GM19463 (cell line): ENCODE measurements at regions not wholly inside any gene's neighbourhood (a gene's known extent, or its start where the extent isn't known, plus 50 kb on each side); places are given as distances from the start of the nearest gene placed in this dataset.
A peak's percentile ranks its signal among the peaks of the same experiment; 100 is the strongest.

Experiments used
- ATAC-seq: cut with Tn5 transposase; IDR thresholded peaks from one replicate; pipeline ENCODE4 v1.9.1; 2021; ENCODE audit warnings: mild to moderate bottlenecking, moderate library complexity; ENCODE audit not compliant: unreplicated experiment

DNA sequence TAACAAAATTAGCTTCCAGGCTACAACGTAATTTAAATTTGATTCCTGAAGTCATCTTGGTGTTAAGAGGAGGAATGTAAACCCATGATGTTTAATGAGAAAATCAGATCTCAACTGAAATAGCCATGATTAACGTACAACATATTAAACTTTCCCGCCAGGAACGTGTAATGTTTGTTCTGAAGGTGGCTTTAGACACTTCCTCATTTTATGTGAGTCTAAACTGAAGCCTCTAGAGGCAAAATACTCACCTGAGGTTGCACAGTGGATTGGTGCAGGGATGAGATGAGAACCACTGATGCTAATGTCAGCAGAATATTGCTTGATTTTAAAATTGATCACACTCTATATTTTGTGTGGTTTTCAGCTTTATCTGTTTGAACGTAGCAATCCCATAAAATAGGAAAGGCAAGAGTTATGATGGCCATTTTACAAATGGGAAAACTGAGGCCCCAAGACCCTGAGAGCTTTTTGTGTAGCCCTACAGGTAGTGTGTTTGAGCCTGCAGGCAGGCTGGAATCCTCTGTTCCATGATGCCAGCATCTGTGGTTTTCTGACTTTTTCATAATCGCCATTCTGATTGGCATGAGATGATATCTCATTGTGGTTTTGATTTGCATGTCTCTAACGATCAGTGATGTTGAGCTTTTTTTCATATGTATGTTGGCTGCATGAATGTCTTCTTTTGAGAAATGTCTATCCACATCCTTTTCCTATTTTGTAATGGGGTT is 243.7 kb upstream of the BMPER start:
- ATAC-seq: no peak

DNA sequence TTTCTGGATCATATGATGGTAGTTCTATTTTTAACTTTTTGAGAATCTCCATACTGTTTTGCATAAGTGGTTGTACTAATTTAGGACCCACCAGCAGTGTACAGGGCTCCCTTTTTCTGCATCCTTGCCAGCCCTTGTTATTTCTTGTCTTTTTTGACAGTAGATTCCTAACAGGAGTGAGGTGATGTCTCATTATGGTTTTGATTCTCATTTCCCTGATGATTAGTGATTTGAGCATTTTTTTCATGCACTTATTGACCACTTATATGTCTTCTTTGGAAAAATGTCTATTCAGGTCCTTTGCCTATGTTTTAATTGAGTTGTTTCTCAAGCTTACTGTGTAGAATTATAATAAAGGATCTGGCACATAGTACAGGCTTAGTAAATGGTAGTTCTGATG is 238.8 kb upstream of the BMPER start:
- no peak for ATAC-seq

DNA sequence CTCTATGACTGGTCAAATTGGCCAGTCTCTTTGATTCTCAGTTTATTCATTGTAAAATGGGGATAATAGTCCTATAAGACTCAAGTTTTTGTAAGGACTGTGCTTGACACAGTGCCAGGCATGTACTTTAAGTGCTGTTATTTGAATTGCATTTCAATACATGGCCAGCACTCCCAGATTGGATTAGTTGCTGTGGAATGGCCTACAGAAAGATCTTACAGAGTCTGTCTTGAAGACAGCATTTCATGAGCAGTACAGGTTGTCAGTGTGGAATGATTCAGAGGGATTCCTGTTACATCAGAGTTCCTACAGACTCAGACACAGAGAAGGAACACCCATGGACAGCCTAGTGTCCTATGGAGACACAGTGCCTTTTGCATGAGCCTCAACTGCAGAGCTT is 238.1 kb upstream of the BMPER start:
- no peak for ATAC-seq

DNA sequence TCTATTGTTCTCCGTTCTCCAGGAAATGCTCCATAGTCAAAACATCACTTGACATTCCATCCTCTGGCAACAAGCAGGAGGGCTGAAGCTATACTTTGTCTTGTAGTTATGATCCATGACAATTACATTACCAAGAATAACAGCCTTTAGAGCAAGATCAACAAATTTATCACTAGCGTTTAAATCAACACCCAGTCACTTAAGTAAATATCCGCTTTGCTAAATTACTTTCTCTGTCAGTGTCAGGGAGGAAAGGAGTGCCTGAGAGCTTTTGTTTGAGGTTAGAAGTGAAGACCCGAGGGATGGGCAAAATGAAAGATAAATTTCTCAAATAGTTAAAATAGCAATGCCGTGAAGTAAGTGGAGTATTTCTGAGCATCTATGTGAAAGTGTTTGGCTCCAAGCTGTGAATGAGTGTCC is 236.1 kb upstream of the BMPER start:
- no peak for ATAC-seq

DNA sequence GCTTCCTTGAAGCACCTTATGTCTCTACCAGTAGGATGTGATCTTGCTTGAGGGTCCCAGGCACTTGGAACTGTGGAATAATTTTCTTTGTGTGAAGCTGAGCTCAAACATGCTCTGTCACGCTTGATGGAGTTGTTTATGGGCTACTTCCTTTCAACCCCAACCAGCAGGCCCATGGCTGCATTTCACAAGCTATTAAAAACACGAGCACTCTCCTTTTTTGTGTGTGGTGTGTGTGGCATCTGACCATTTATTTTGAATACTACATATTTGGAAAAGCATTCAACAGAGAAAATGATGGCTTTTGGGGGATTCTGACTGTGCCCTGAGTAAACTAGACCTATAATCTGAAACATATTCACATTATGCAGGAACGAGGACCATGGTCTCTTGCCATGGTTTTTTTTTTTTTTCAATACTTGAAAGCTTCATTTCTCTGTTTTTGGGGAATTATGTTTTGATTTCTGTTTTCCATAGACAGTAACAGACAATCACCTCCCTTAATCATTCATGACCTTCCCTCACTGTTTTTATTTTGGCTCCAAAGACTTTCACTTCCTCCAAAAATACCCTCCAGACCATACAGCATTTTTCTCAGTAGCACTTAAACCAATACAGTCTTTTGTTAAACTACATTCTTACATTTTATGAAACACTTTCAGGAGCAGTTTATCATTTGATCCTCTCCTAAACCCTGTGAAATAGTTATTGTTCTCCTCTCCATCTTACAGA is 233.6 kb upstream of the BMPER start:
- ATAC-seq: peak; percentile 71

DNA sequence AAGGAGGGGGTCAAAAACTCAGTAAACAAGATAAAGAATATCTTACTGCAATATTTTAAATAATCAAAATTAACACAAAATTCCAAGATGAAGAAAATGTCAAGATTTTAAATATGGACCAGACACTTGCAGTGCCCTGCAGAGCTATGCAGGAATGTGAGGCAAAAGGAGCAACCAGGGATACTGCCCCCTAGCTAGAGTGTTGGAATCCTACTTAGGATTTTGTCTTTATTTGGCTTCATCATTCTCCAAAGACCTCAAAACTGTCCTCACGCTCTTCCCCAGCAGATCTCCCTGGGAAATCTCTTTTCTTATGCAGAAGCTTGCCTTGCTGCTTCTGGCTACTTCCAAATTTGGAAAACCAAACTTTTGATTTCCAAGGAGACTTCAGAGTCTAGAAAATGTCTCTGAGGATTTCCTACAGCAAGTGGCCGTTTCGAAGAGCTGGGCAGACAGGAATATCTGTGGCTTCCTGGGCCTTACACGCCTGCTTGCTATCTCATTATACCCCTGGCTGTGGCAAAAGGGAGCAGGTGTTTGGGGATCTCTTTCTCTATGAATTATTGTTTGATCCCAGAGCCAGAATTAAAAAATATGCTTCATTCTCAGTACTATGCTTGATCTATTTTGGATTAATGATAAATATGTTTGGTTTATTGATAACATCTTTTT is 232.2 kb upstream of the BMPER start:
- no peak for ATAC-seq

DNA sequence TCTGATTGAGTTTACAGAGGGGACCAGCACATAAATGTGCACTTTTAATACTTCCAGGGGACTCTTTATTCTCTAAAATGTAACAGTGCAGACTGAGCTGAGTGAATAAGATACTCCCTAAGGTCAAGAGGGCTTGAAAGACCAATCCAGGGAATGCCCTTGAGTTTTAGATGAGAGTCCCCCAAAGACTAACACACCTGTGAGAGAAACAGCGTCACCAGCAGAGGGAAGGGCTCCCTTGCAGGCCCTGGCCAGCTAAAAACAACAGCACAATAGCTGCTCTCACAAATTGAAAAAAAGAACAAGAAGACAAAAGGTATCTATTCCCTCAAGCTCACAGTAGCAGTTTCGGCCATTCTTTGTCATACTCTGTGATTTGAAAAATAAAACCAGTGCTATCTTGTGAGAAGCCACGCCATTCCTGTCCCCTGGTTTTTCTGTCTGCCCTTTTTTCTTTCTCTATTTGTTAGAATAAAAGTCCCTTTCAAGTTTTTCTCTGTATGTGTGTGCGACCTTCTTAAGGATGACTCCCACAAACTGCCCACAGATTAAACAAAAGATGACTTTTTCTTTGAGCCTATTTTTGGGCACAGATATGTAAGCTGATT is 230.4 kb upstream of the BMPER start:
- ATAC-seq: no peak

DNA sequence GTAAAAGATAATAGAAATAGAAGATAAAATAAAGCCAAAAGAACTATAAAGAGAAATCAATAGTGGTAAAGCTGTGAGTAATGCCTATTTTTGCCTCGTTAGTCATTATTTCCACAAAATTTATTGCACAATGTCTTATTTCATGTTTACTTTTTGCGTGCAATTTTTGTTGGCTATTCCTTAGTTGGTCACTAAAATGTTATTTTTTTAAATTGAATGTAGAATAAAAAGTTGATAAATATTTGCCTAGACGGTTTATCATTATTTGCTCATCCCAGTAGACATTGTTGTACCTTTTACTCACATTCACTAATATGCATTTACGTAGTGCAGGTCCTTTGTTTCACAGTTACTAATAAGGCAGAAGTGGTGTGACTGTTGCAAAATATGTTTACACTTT is 227.8 kb upstream of the BMPER start:
- no peak for ATAC-seq

DNA sequence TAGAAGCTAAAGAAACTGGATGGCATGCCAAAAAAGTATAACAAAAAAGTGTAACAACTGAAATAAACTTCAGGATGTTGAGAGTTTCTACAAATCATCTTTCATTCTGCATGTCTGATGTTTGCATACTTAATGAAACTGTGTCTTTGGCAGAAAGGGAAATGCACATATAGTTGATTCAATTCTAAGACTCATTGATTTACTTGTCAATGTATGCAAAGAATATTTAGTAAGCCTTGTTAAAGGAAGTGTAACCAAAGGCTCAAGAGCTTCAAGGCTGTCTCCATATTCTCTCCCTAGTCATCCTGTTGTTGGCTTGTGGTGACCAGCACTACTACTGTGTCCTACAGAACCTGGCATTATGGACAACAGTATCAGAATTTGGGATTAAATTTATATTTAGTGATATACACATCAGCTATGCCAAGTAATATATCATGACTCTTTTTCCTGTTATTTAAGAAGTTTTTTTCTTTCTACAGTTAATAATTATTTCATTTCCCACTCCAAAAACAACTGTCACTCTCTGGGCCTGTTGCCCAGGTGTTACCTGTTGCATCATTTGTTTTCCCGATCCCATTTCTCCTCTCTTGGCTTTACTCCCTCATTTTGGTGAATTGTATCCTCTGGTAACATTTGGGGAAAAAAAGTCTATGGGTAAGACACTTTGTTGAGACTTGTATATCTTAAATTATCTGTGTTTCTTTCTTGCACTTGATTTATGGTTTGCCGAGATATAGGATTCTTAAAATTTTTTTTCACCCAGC is 226.6 kb upstream of the BMPER start:
- no peak for ATAC-seq

DNA sequence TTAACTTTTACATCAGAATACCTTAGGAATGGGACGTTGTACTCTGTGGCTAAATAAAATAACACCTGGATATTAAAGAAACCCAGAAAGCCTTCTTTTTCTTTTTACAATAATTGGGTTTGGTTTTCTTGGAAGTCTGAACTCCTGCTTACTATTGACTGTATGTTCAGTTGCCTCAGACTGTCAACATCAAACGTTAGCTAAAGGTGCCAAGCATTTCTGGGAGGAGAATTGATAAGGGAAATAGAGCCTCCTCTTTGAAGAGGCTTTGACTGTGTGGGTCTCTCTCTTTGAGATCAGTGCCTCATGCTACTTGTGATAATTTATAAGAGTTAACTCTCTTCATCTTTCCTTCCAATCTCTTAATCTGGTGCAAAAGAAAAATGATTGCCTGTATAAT is 224.7 kb upstream of the BMPER start:
- no peak for ATAC-seq

DNA sequence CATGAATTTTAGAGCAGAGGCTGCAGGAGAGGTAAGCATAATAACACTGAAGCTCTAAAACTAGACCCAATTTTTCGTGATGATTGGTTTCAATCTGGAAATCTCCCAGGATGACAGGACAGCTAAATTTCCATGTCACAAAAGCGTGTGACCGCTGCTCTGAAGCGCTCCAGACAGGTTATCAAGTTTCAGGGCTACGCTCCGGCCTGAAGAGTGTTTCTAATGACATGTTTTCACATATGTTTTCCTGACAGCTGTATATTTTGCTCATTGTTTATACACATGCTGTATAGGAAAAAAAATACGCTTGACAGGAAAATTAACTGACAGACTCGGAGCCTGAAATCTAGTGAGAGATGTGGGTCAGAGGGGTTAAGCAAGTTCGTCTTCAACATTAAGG is 219.8 kb upstream of the BMPER start:
- no peak for ATAC-seq

DNA sequence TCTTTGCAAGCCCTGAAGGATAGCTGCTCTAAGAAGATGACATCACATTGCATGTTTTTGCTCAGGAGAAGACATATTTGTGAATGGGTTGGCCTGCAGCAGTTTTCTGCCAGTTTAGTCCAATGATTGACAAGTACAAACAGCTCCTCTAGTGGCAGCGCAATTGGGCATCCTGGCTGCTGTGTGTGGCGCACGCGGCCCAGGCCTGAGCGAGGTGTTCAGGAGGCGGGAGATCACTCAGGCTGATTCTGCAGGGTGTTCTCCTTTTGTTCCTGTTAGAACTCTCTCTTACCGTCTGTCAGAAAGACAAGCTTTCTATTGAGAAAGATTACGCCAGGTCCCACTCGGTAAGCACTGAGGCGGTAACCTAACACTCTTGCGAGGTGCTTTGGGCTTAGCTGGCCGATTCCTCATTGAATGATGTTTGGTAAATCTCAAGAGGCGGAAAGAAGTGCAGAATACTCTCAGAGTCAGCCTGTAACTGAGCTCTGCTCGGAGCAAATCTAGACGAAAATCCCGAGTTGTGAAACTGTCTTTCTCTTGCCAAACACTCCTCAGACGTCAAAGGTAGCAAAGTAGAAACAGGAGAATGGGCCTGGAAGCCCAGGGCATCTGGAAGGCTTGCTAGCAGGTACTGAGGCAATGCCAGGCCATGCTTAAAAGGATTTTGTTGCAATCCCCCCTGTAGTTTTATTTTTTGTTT is 219.2 kb upstream of the BMPER start:
- no peak for ATAC-seq

DNA sequence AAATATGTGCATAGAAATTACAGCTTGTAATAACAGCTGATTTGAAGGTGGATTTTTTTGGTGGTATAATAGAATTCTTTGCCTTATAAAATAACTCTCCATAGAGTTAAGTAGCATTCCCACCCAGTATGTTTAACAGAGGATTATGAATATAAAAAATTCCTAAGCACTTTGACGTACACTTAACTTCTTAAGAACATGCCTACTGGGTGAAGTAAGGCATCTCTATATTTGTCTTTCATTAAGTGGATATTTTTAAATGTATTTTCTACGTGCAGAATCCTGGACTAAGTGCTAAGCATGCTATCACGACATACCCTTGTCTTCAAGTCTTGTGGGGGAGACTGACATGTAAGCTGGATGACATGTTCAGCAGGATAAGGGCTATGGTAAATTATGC is 217.7 kb upstream of the BMPER start:
- no peak for ATAC-seq

DNA sequence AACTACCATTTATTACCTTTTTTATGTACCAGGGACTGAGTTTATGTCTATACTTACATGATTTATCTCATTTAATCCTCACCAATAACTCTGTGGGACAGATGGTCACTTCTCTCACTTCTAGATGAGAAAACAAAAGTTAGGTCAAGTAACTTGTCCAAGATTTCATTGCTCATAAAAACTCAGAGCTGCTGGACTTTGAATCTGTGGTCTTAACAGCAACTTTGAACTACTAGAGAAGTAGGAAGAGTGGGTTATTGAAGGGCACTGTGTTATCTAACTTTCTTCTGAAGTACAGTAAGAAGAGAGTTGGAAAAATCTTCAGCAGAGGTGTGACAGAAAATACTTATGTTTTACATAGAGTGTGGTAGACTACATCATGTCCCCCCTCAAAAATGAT is 214.2 kb upstream of the BMPER start:
- no peak for ATAC-seq

DNA sequence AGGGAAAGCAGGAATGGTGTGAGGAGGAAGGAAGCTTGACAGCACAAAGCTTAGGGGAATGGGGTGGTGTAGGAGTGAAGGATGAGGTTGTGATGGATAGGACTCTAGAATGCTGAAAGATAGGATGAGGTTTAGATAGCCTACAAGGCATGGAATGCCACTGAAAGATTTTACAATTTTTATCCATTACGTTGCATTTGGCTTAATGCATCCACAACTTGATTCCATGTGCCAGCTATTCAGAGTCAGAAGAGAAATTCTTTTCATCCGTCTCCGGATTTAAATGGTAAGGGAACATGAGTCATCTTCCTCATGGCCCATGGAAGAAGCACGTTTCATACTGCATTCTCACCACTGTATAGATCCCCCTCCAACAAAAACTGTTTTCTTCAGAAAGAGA is 212.4 kb upstream of the BMPER start:
- no peak for ATAC-seq

DNA sequence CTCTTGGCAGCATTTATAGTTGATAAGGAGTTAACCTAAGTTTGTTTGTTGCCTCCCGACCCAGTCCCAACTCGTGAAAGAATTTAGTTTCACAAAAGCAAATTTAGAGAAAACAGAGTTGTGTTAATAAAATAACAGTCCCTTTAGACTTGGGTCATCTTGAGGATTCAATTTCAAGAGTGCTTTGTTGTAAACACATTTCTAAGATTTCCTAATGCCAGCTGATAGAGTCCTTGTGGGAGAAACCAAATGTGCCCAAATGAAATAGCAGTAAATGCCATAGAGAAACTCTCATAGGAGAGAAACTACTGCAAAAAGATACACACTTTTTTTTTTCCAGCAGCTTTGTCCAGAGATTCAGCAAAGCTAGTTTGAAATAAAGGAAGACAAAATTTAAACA is 211.3 kb upstream of the BMPER start:
- no peak for ATAC-seq

DNA sequence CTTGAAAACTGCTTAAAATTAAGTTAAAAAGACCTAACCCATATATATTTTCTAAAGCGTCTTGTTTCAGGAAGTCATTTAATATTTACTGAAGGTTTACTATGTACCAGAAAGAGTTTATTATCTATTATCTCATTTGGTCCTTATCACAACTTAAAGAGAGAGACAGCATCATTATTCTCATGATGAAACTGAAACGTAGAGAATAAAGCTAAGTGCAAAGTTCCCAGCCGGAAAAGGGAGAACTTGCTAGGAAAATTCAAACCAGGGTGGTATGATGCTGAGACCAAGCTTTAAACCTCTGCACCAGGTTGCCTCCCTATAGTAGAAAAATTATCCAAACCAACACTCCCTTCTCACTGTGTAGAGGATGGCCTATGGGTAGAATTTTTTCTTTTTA is 207.7 kb upstream of the BMPER start:
- ATAC-seq: no peak

DNA sequence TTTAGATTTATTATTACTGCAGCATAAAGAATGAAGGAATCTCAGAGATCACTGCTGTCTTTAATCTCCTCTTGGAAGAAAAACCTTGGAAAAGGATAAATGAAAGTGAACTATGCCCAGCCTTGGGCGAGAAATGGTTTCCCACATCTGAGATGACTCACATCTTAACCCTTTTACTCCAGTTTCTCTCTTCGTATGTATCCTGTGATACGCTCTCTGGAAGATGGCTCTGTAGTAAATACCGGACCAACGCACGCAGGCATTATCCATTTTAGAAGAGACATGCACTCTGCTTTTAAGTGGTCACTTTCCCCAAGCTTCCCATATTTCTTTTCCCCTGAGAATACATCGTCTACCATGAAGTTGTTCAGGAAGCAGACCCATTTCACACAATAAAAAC is 207.3 kb upstream of the BMPER start:
- no peak for ATAC-seq

DNA sequence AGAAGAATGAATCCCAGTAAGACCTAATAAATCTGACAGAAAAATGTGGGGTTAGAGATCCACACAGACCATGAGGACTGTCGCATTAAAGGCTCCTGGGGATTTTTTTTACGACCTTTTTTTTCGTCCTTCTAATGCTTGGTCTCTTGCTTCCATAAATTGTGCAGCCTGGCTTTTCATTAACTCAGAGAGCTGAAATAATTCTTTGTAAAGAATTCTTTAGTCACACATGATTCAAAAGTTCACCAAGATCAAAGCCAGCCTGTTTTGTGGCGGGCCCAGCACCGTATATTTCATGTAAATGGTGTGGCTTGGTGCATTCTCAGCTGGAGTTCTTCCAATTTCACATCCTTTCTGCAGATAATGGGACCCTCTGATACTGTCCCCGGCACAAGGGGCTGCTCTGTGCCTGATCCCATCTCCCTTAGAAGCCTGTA is 206.6 kb upstream of the BMPER start:
- no peak for ATAC-seq
